Chondrocyte (in vitro differentiated cells): ENCODE measurements at regions not wholly inside any gene's neighbourhood (a gene's known extent, or its start where the extent isn't known, plus 50 kb on each side); places are given as distances from the start of the nearest gene placed in this dataset.

Experiments used
- DNase-seq: peaks from one replicate; pipeline ENCODE4 v3.0.0; 2021; ENCODE audit warnings: mixed read lengths, low spot score
- H3K27ac Mint-ChIP-seq: one replicate; pipeline ENCODE4 v1.8.0; 2021; ENCODE audit warnings: mild to moderate bottlenecking, moderate library complexity, mixed read lengths; ENCODE audit not compliant: unreplicated experiment
- H3K27me3 Mint-ChIP-seq: 2 replicates; pipeline ENCODE4 v1.8.0; 2021; ENCODE audit warnings: low read depth, mixed read lengths
- H3K36me3 Mint-ChIP-seq: 2 replicates; pipeline ENCODE4 v1.8.0; 2021; ENCODE audit warnings: low read depth, mixed read lengths
- H3K4me1 Mint-ChIP-seq: 2 replicates; pipeline ENCODE4 v1.8.0; 2021; ENCODE audit warnings: low read depth, mild to moderate bottlenecking, mixed read lengths
- H3K4me3 Mint-ChIP-seq: one replicate; pipeline ENCODE4 v1.8.0; 2021; ENCODE audit warnings: mild to moderate bottlenecking, moderate library complexity, mixed read lengths; ENCODE audit not compliant: unreplicated experiment
- H3K9me3 Mint-ChIP-seq: 2 replicates; pipeline ENCODE4 v1.8.0; 2021; ENCODE audit warnings: low read depth, mixed read lengths
- CTCF ChIP-seq: fragments of 200-600 bp; sonication (generic); IDR thresholded peaks from 2 replicates; pipeline ENCODE4 v1.5.0; 2021; ENCODE audit warnings: antibody characterized with exemption, mild to moderate bottlenecking, moderate library complexity

GRCh38 chr14:101246894-101247841, 314.1 kb upstream of the DIO3 start:
- no peak for DNase-seq
- no peak overlapping the region for H3K27ac Mint-ChIP-seq
- TF ChIP-seq CTCF: no peak
- H3K27me3 Mint-ChIP-seq: peaks cover 12% of the 10 kb centered on the region
- no peaks in the 10 kb centered on the region for H3K36me3 Mint-ChIP-seq
- H3K9me3 Mint-ChIP-seq: no peaks in the 10 kb centered on the region
- no peak overlapping the region for H3K4me3 Mint-ChIP-seq
- no peaks in the 10 kb centered on the region for H3K4me1 Mint-ChIP-seq

- Mint-ChIP-seq H3K27ac (no peak overlapping the region), H3K36me3 (no peaks in the 10 kb centered on the region), H3K4me3 (no peak overlapping the region), H3K9me3 (no peaks in the 10 kb centered on the region), H3K27me3 (peaks cover 7% of the 10 kb centered on the region), H3K4me1 (no peaks in the 10 kb centered on the region)
- no peak for DNase-seq
- TF ChIP-seq CTCF: no peak
Observed at GRCh38 chr14:101247842-101248725, 313.2 kb upstream of the DIO3 start.

GRCh38 chr14:101248840-101249675, 312.2 kb upstream of the DIO3 start:
- Mint-ChIP-seq H3K9me3 (no peaks in the 10 kb centered on the region), H3K27me3 (peaks cover 3% of the 10 kb centered on the region), H3K4me1 (no peaks in the 10 kb centered on the region), H3K4me3 (no peak overlapping the region), H3K36me3 (no peaks in the 10 kb centered on the region), H3K27ac (no peak overlapping the region)
- no peak for DNase-seq
- TF ChIP-seq CTCF: no peak

- Mint-ChIP-seq H3K27ac (no peak overlapping the region), H3K4me3 (no peak overlapping the region), H3K4me1 (no peaks in the 10 kb centered on the region), H3K9me3 (no peaks in the 10 kb centered on the region), H3K27me3 (peaks cover 9% of the 10 kb centered on the region), H3K36me3 (no peaks in the 10 kb centered on the region)
- no peak for DNase-seq
- TF ChIP-seq CTCF: no peak
Observed at GRCh38 chr14:101249676-101250036, 311.6 kb upstream of the DIO3 start.
